ENCODE measurements at regions not wholly inside any gene's neighbourhood (a gene's known extent, or its start where the extent isn't known, plus 50 kb on each side); places are given as distances from the start of the nearest gene placed in this dataset.

DNA sequence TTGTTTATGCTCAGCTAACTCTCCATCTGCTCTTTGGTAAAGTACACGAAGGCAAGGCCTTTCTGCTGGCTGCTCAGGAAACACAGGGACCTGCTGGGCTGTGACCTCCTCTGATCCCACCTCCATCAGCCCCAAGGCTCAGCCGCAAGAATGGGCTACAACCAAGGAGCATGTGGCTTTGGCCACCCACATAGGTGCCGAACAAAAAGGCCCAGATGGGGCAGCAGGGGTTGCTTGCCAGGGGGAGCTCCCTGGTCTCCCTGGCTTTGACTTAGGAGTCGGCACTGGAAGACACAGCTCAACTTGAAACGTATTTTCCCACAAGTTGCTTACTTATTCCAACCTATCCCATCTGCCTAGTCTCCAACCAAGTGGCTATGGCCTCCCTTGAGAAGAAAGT, 461.1 kb downstream of the ICE1 start:
- Histone ChIP-seq H4K20me1 (ENCODE audit: insufficient read depth) (no peaks in the 10 kb centered on the region), H3K9me3 (ENCODE audit: low read length) (no peaks in the 10 kb centered on the region)
- TF ChIP-seq RAD21 (conservative IDR thresholded peaks at IDR 0.05) (no peak), SMC3 (conservative IDR thresholded peaks at IDR 0.05; ENCODE audit: poor library complexity) (no peak), POLR2AphosphoS5 (IDR thresholded peaks at IDR 0.05) (no peak), EZH2 (IDR thresholded peaks at IDR 0.05; ENCODE audit: borderline replicate concordance, insufficient read depth, low read length, poor library complexity, severe bottlenecking) (no peak), EP300 (conservative IDR thresholded peaks at IDR 0.05; ENCODE audit: poor library complexity, severe bottlenecking) (no peak)
- TF ChIP-seq, protein P1, sequence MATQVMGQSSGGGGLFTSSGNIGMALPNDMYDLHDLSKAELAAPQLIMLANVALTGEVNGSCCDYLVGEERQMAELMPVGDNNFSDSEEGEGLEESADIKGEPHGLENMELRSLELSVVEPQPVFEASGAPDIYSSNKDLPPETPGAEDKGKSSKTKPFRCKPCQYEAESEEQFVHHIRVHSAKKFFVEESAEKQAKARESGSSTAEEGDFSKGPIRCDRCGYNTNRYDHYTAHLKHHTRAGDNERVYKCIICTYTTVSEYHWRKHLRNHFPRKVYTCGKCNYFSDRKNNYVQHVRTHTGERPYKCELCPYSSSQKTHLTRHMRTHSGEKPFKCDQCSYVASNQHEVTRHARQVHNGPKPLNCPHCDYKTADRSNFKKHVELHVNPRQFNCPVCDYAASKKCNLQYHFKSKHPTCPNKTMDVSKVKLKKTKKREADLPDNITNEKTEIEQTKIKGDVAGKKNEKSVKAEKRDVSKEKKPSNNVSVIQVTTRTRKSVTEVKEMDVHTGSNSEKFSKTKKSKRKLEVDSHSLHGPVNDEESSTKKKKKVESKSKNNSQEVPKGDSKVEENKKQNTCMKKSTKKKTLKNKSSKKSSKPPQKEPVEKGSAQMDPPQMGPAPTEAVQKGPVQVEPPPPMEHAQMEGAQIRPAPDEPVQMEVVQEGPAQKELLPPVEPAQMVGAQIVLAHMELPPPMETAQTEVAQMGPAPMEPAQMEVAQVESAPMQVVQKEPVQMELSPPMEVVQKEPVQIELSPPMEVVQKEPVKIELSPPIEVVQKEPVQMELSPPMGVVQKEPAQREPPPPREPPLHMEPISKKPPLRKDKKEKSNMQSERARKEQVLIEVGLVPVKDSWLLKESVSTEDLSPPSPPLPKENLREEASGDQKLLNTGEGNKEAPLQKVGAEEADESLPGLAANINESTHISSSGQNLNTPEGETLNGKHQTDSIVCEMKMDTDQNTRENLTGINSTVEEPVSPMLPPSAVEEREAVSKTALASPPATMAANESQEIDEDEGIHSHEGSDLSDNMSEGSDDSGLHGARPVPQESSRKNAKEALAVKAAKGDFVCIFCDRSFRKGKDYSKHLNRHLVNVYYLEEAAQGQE (IDR thresholded peaks at IDR 0.05; ENCODE audit: borderline replicate concordance), result no peak
- TF ChIP-seq, protein P2, sequence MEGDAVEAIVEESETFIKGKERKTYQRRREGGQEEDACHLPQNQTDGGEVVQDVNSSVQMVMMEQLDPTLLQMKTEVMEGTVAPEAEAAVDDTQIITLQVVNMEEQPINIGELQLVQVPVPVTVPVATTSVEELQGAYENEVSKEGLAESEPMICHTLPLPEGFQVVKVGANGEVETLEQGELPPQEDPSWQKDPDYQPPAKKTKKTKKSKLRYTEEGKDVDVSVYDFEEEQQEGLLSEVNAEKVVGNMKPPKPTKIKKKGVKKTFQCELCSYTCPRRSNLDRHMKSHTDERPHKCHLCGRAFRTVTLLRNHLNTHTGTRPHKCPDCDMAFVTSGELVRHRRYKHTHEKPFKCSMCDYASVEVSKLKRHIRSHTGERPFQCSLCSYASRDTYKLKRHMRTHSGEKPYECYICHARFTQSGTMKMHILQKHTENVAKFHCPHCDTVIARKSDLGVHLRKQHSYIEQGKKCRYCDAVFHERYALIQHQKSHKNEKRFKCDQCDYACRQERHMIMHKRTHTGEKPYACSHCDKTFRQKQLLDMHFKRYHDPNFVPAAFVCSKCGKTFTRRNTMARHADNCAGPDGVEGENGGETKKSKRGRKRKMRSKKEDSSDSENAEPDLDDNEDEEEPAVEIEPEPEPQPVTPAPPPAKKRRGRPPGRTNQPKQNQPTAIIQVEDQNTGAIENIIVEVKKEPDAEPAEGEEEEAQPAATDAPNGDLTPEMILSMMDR (IDR thresholded peaks at IDR 0.05; ENCODE audit: poor library complexity, severe bottlenecking), result no peak

DNA sequence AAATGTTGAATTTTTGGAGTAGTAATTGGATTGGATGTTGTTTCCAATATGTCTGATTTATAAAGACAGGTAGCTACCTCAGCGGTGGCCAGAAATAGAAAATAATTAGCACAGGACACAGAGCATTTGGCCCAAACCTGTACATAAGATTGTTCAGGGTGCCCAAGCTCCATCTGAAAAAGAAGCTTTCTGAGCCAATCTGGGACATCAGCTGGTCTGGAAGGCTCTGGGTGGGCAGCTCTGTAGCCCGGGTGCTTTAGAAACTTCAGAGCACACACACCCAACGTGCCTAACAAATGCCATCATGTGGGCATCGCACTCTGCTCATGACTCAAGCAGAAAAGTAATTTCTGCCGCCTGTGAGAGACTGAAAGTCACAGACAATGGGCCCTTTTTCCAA, 460.7 kb downstream of the ICE1 start:
- no peak overlapping the region for H3K27ac ChIP-seq (ENCODE audit: low read length)

More for the DNA sequence above, 461.1 kb downstream of the ICE1 start:
- no peak overlapping the region for H3K9ac ChIP-seq (ENCODE audit: low read length)
- no peaks in the 10 kb centered on the region for H3K9me2 ChIP-seq (ENCODE audit: insufficient read depth, low read length)
- H3K36me3 ChIP-seq (ENCODE audit: insufficient read depth, low read length), result no peaks in the 10 kb centered on the region
- no peak overlapping the region for H3K27ac ChIP-seq (ENCODE audit: low read length)
- H3K4me2 ChIP-seq (ENCODE audit: low read length), result no peak overlapping the region
- no peak overlapping the region for H3K4me3 ChIP-seq (ENCODE audit: low read length)
- H3K27me3 ChIP-seq (ENCODE audit: insufficient read depth, low read depth, low read length), result no peaks in the 10 kb centered on the region
- no peak overlapping the region for H2AFZ ChIP-seq (ENCODE audit: low read depth, low read length)
- H3K79me2 ChIP-seq (replicated peaks; ENCODE audit: insufficient read depth, low read length), result no peaks in the 10 kb centered on the region
- no peaks in the 10 kb centered on the region for H3F3A ChIP-seq (ENCODE audit: insufficient read depth, low read length, poor library complexity, severe bottlenecking)

More for the DNA sequence above, 460.7 kb downstream of the ICE1 start:
- H3K27me3 ChIP-seq (ENCODE audit: insufficient read depth, low read depth, low read length), result no peaks in the 10 kb centered on the region
- no peak overlapping the region for H3K4me2 ChIP-seq (ENCODE audit: low read length)
- H3K9me3 ChIP-seq (ENCODE audit: low read length), result no peaks in the 10 kb centered on the region
- no peaks in the 10 kb centered on the region for H3K9me2 ChIP-seq (ENCODE audit: insufficient read depth, low read length)
- H3K36me3 ChIP-seq (ENCODE audit: insufficient read depth, low read length), result no peaks in the 10 kb centered on the region
- TF ChIP-seq SMC3 (conservative IDR thresholded peaks at IDR 0.05; ENCODE audit: poor library complexity), result no peak
- TF ChIP-seq, protein P1 (IDR thresholded peaks at IDR 0.05; ENCODE audit: borderline replicate concordance), result no peak
- TF ChIP-seq MXI1 (conservative IDR thresholded peaks at IDR 0.05; ENCODE audit: poor library complexity, severe bottlenecking), result no peak
- TF ChIP-seq, protein P2 (IDR thresholded peaks at IDR 0.05; ENCODE audit: poor library complexity, severe bottlenecking), result no peak
- no peak for TF ChIP-seq RAD21 (conservative IDR thresholded peaks at IDR 0.05)
- TF ChIP-seq EP300 (conservative IDR thresholded peaks at IDR 0.05; ENCODE audit: poor library complexity, severe bottlenecking), result no peak
- no peak for TF ChIP-seq EZH2 (IDR thresholded peaks at IDR 0.05; ENCODE audit: borderline replicate concordance, insufficient read depth, low read length, poor library complexity, severe bottlenecking)
- no peak for TF ChIP-seq POLR2AphosphoS5 (IDR thresholded peaks at IDR 0.05)
- no peak for TF ChIP-seq TAF1 (IDR thresholded peaks at IDR 0.05; ENCODE audit: low read depth)
- H2AFZ ChIP-seq (ENCODE audit: low read depth, low read length), result no peak overlapping the region
- no peaks in the 10 kb centered on the region for H4K20me1 ChIP-seq (ENCODE audit: insufficient read depth)
- H3K9ac ChIP-seq (ENCODE audit: low read length), result no peak overlapping the region
- H3K79me2 ChIP-seq (replicated peaks; ENCODE audit: insufficient read depth, low read length), result no peaks in the 10 kb centered on the region
- no peak overlapping the region for H3K4me3 ChIP-seq (ENCODE audit: low read length)
- no peaks in the 10 kb centered on the region for H3F3A ChIP-seq (ENCODE audit: insufficient read depth, low read length, poor library complexity, severe bottlenecking)

Measured in neural cell (in vitro differentiated cells).